HepG2 (cell line): ENCODE measurements at regions not wholly inside any gene's neighbourhood (a gene's known extent, or its start where the extent isn't known, plus 50 kb on each side); places are given as distances from the start of the nearest gene placed in this dataset.

ENCODE experiments used
- ATAC-seq: fragments of 200-7000 bp; cut with Tn5 transposase; 3 replicates; pipeline ENCODE4 v1.9.1; 2020; ENCODE audit warnings: mild to moderate bottlenecking, moderate library complexity
- BruUV-seq: library from RNA; stranded (reverse); fragments of 400-500 nt; replicated peaks from 2 replicates; lab custom pipeline; 2021; lab: Mats Ljungman, UMichigan
- CTCF ChIA-PET: fragments of 300-600 bp; formaldehyde crosslinking; extraction: SDS; loops from one replicate; lab custom pipeline; 2021; ENCODE audit warnings: low total read pairs, inconsistent platforms, low intra/inter-chr PET ratio; lab: Yijun Ruan, JAX
- POLR2A ChIA-PET: fragments of 350-600 bp; sonication (Branson Sonifier 250); formaldehyde crosslinking; loops from one replicate; lab custom pipeline; 2020; ENCODE audit warnings: antibody characterized with exemption, inconsistent platforms; lab: Yijun Ruan, JAX
- DNase-seq: peaks from one replicate; pipeline ENCODE4 v3.0.0-alpha.2; 2015; ENCODE audit warnings: low spot score
- FAIRE-seq: peaks from 3 replicates; lab custom pipeline; 2011; peaks lifted over from hg19 to GRCh38; lab: Jason Lieb, UNC
- H2AFZ ChIP-seq: one replicate; pipeline ENCODE4 v1.6.1; 2011; ENCODE audit warnings: low read length, inconsistent platforms
- H3K27ac ChIP-seq: fragments of 300-600 bp; 3 replicates; pipeline ENCODE4 v1.8.0; 2011; ENCODE audit warnings: mixed run types, mild to moderate bottlenecking, mixed read lengths, low read length, inconsistent platforms; ENCODE audit not compliant: insufficient read depth; ENCODE audit errors: extremely low read length
- H3K27me3 ChIP-seq, 2 experiments: fragments of 200-600 bp in 1 of 2; 2 replicates in 1 of 2; 3 replicates in 1 of 2; pipeline versions ENCODE4 v1.6.0 to v1.8.0; 2011; ENCODE audit warnings: low read length in 2 of 2, mild to moderate bottlenecking in 2 of 2, moderate library complexity in 2 of 2, inconsistent platforms in 1 of 2; ENCODE audit not compliant: insufficient read depth in 2 of 2, control insufficient read depth in 1 of 2
- H3K36me3 ChIP-seq, 2 experiments: fragments of 200-600 bp in 1 of 2; replicated peaks in 1 of 2; 2 replicates in 1 of 2; 3 replicates in 1 of 2; pipeline versions ENCODE4 v1.5.1 to v1.8.0; 2011; ENCODE audit warnings: low read length in 2 of 2, inconsistent platforms in 1 of 2; ENCODE audit not compliant: insufficient read depth in 2 of 2, control insufficient read depth in 1 of 2
- H3K4me1 ChIP-seq: 2 replicates; pipeline ENCODE4 v1.5.1; 2012; ENCODE audit warnings: low read length, inconsistent platforms; ENCODE audit not compliant: insufficient read depth
- H3K4me2 ChIP-seq: 2 replicates; pipeline ENCODE4 v1.6.0; 2011; ENCODE audit warnings: low read depth, low read length, inconsistent platforms
- H3K4me3 ChIP-seq, 3 experiments: fragments of 200-600 bp in 1 of 3; sonication (generic), shearing (Covaris generic) in 1 of 3; replicated peaks in 1 of 3; 2 replicates each; pipeline ENCODE4 v1.5.1; 2011 to 2016; ENCODE audit warnings: low read length in 3 of 3, inconsistent platforms in 2 of 3, low read depth in 2 of 3, mild to moderate bottlenecking in 2 of 3, control low read depth in 1 of 3, mixed read lengths in 1 of 3; ENCODE audit not compliant: insufficient read depth in 1 of 3
- H3K79me2 ChIP-seq: one replicate; pipeline ENCODE4 v1.6.1; 2011; ENCODE audit warnings: low read length, inconsistent platforms; ENCODE audit not compliant: insufficient read depth
- H3K9ac ChIP-seq: 2 replicates; pipeline ENCODE4 v1.6.0; 2011; ENCODE audit warnings: mild to moderate bottlenecking, low read depth, low read length, inconsistent platforms; ENCODE audit not compliant: insufficient read depth
- H3K9me3 ChIP-seq: 2 replicates; pipeline ENCODE4 v1.5.1; 2012; ENCODE audit warnings: mild to moderate bottlenecking, low read length
- H4K20me1 ChIP-seq: 2 replicates; pipeline ENCODE4 v1.6.0; 2011; ENCODE audit warnings: inconsistent platforms, mild to moderate bottlenecking, low read length, moderate library complexity; ENCODE audit not compliant: insufficient read depth
- FOXA1 ChIP-seq, 2 experiments: fragments of 450-650 bp in 1 of 2; sonication (generic) in 1 of 2; formaldehyde crosslinking in 1 of 2; IDR thresholded peaks; 2 replicates each; pipeline versions ENCODE4 v1.4.0 to v1.6.1; 2016 to 2020; ENCODE audit warnings: missing genetic modification reagents in 1 of 2
- NFIC ChIP-seq: IDR thresholded peaks from 2 replicates; pipeline ENCODE4 v1.6.1; 2012; ENCODE audit warnings: mild to moderate bottlenecking, low read length, inconsistent platforms
- TARDBP ChIP-seq: sonication (generic); formaldehyde crosslinking; IDR thresholded peaks from 2 replicates; pipeline ENCODE4 v1.8.0; 2022; ENCODE audit warnings: mild to moderate bottlenecking, missing genetic modification reagents
- TGIF2 ChIP-seq: IDR thresholded peaks from 2 replicates; pipeline ENCODE4 v1.6.1; 2016; ENCODE audit warnings: control low read depth, missing compliant biosample characterization
- TOE1 ChIP-seq: sonication (generic); formaldehyde crosslinking; IDR thresholded peaks from 2 replicates; pipeline ENCODE4 v1.4.0; 2020; ENCODE audit warnings: mild to moderate bottlenecking, missing genetic modification reagents
- ZBTB42 ChIP-seq: sonication (generic); formaldehyde crosslinking; IDR thresholded peaks from 2 replicates; pipeline ENCODE4 v1.5.0; 2020; ENCODE audit warnings: mild to moderate bottlenecking, missing genetic modification reagents
- ZMYM3 ChIP-seq: sonication (generic); formaldehyde crosslinking; IDR thresholded peaks from 2 replicates; pipeline ENCODE4 v1.5.1; 2020; ENCODE audit warnings: mild to moderate bottlenecking, missing genetic modification reagents
- ZNF451 ChIP-seq: sonication (generic); formaldehyde crosslinking; IDR thresholded peaks from 2 replicates; pipeline ENCODE4 v1.5.0; 2020; ENCODE audit warnings: mild to moderate bottlenecking, missing genetic modification reagents
- ZNF501 ChIP-seq: sonication (generic); formaldehyde crosslinking; IDR thresholded peaks from 2 replicates; pipeline ENCODE4 v1.5.1; 2020; ENCODE audit warnings: mild to moderate bottlenecking, moderate library complexity, missing genetic modification reagents
- WGBS: methylation state at CpG from one replicate; pipeline ENCODE4 v1.1.6; 2017; ENCODE audit warnings: low lambda C conversion rate; 5-methylcytosine and 5-hydroxymethylcytosine counted together
- in situ Hi-C: cut with HindIII; loops from 2 replicates; pipeline ENCODE4 v1.10.0; 2017; ENCODE audit warnings: low pct_unique_long_range_greater_than_20kb; ENCODE audit not compliant: extremely low pct_ligation_motif_present
- intact Hi-C: fragments of 100-400 bp; cut with micrococcal nuclease; formaldehyde crosslinking; loops from one replicate; pipeline ENCODE4 v1.10.0; 2022; ENCODE audit not compliant: unreplicated experiment
- TF ChIP-seq, protein P1 (sequence below): sonication (generic); formaldehyde crosslinking; IDR thresholded peaks from 2 replicates; pipeline ENCODE4 v1.4.0; 2020; ENCODE audit warnings: mild to moderate bottlenecking, missing genetic modification reagents
- TF ChIP-seq, protein P2 (sequence below): sonication (generic); formaldehyde crosslinking; IDR thresholded peaks from 2 replicates; pipeline ENCODE4 v1.4.0; 2020; ENCODE audit warnings: missing genetic modification reagents, borderline replicate concordance
- TF ChIP-seq, protein P3 (sequence below): fragments of 450-650 bp; IDR thresholded peaks from 2 replicates; pipeline ENCODE4 v1.6.1; 2016

DNA sequence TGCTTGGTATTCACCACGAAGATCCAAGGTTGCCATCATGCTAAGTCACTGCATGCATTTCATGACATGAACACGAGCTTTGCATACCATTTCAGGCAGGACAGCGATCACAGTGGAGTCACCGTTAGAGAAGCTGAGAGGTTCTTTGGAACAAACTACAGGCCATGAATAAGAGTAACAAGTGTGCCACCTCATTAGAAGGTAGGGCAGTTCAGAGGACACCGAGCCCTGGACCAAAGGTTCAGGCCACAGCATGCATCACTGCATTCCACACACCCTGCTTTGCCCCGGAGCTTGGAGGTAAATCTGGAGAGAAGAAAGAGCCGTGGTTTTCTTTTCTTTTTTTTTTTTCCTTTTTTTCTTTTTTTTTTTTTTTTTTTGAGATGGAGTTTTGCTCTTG, 66.9 kb upstream of the CDH4 start:
- Histone ChIP-seq H3K27me3 (peaks cover 4 to 20% of the 10 kb centered on the region in 2 experiments; a peak in 3 of 5 replicates), H3K36me3 (no peaks in the 10 kb centered on the region), H2AFZ (no peak overlapping the region), H3K9me3 (no peaks in the 10 kb centered on the region), H3K4me2 (no peak overlapping the region), H4K20me1 (no peaks in the 10 kb centered on the region), H3K27ac (no peak overlapping the region), H3K4me3 (no peak overlapping the region), H3K4me1 (no peaks in the 10 kb centered on the region), H3K79me2 (no peaks in the 10 kb centered on the region), H3K9ac (no peak overlapping the region)
- TF ChIP-seq, protein P1, sequence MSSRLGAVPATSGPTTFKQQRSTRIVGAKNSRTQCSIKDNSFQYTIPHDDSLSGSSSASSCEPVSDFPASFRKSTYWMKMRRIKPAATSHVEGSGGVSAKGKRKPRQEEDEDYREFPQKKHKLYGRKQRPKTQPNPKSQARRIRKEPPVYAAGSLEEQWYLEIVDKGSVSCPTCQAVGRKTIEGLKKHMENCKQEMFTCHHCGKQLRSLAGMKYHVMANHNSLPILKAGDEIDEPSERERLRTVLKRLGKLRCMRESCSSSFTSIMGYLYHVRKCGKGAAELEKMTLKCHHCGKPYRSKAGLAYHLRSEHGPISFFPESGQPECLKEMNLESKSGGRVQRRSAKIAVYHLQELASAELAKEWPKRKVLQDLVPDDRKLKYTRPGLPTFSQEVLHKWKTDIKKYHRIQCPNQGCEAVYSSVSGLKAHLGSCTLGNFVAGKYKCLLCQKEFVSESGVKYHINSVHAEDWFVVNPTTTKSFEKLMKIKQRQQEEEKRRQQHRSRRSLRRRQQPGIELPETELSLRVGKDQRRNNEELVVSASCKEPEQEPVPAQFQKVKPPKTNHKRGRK (CRISPR knock-in tag), result no peak
- TF ChIP-seq ZNF501 (CRISPR knock-in tag) (no peak), TARDBP (CRISPR knock-in tag) (no peak), ZBTB42 (CRISPR knock-in tag) (no peak), NFIC (no peak), ZMYM3 (CRISPR knock-in tag) (no peak), FOXA1 (IDR thresholded peaks at IDR 0.05) (no peak), FOXA1 (CRISPR knock-in tag; IDR thresholded peaks at IDR 0.05) (no peak), ZNF451 (no peak), TGIF2 (no peak), TOE1 (no peak)
- TF ChIP-seq, protein P2, sequence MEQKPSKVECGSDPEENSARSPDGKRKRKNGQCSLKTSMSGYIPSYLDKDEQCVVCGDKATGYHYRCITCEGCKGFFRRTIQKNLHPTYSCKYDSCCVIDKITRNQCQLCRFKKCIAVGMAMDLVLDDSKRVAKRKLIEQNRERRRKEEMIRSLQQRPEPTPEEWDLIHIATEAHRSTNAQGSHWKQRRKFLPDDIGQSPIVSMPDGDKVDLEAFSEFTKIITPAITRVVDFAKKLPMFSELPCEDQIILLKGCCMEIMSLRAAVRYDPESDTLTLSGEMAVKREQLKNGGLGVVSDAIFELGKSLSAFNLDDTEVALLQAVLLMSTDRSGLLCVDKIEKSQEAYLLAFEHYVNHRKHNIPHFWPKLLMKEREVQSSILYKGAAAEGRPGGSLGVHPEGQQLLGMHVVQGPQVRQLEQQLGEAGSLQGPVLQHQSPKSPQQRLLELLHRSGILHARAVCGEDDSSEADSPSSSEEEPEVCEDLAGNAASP (CRISPR knock-in tag), result no peak
- TF ChIP-seq, protein P3, sequence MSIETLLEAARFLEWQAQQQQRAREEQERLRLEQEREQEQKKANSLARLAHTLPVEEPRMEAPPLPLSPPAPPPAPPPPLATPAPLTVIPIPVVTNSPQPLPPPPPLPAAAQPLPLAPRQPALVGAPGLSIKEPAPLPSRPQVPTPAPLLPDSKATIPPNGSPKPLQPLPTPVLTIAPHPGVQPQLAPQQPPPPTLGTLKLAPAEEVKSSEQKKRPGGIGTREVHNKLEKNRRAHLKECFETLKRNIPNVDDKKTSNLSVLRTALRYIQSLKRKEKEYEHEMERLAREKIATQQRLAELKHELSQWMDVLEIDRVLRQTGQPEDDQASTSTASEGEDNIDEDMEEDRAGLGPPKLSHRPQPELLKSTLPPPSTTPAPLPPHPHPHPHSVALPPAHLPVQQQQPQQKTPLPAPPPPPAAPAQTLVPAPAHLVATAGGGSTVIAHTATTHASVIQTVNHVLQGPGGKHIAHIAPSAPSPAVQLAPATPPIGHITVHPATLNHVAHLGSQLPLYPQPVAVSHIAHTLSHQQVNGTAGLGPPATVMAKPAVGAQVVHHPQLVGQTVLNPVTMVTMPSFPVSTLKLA, result no peak
- in situ Hi-C loops, result no loop called here
- FAIRE-seq (no peak), ATAC-seq (no peak), DNase-seq (no peak)
- ChIA-PET CTCF (no interaction called here), POLR2A (no interaction called here)
- intact Hi-C loops, result no loop called here
- 5% methylated on average over 7 of the region's 7 CpGs for WGBS
- no TSS peak for BruUV-seq
